T-helper 1 cell treated with Interleukin-12 subunit alpha and Interleukin-12 subunit beta and Interleukin-4 antibody, amounts not matched to agents 30 μg/mL and 1 μg/mL, for 36 hours (primary cell): ENCODE measurements at regions not wholly inside any gene's neighbourhood (a gene's known extent, or its start where the extent isn't known, plus 50 kb on each side); places are given as distances from the start of the nearest gene placed in this dataset.

Experiments
- H3K27ac Mint-ChIP-seq: one replicate; pipeline ENCODE4 v1.8.0; 2021; ENCODE audit warnings: mild to moderate bottlenecking, mixed read lengths
- H3K27me3 Mint-ChIP-seq: one replicate; pipeline ENCODE4 v1.8.0; 2021; ENCODE audit warnings: low read depth, mixed read lengths
- H3K36me3 Mint-ChIP-seq: one replicate; pipeline ENCODE4 v1.8.0; 2021; ENCODE audit warnings: low read depth, mixed read lengths
- H3K4me1 Mint-ChIP-seq: one replicate; pipeline ENCODE4 v1.8.0; 2021; ENCODE audit warnings: low read depth, mixed read lengths
- H3K4me3 Mint-ChIP-seq: one replicate; pipeline ENCODE4 v1.8.0; 2021; ENCODE audit warnings: mild to moderate bottlenecking, moderate library complexity, mixed read lengths
- H3K9me3 Mint-ChIP-seq: one replicate; pipeline ENCODE4 v1.8.0; 2021; ENCODE audit warnings: mixed read lengths

GRCh38 chrY:8151561-8151960 is 1185.7 kb upstream of the TSPY4 start:
- Mint-ChIP-seq H3K4me3 (no peak overlapping the region), H3K36me3 (no peaks in the 10 kb centered on the region), H3K27ac (no peak overlapping the region), H3K9me3 (no peaks in the 10 kb centered on the region), H3K4me1 (no peaks in the 10 kb centered on the region), H3K27me3 (no peaks in the 10 kb centered on the region)

GRCh38 chrY:8128578-8128977 is 1208.7 kb upstream of the TSPY4 start:
- H3K4me3 Mint-ChIP-seq, result no peak overlapping the region
- H3K9me3 Mint-ChIP-seq, result no peaks in the 10 kb centered on the region
- no peaks in the 10 kb centered on the region for H3K27me3 Mint-ChIP-seq
- H3K4me1 Mint-ChIP-seq, result no peaks in the 10 kb centered on the region
- no peaks in the 10 kb centered on the region for H3K36me3 Mint-ChIP-seq
- H3K27ac Mint-ChIP-seq, result no peak overlapping the region

GRCh38 chrY:8125907-8126571 is 1211.2 kb upstream of the TSPY4 start:
- H3K27ac Mint-ChIP-seq, result no peak overlapping the region
- H3K9me3 Mint-ChIP-seq, result no peaks in the 10 kb centered on the region
- H3K4me3 Mint-ChIP-seq, result no peak overlapping the region
- no peaks in the 10 kb centered on the region for H3K4me1 Mint-ChIP-seq
- H3K27me3 Mint-ChIP-seq, result no peaks in the 10 kb centered on the region
- H3K36me3 Mint-ChIP-seq, result no peaks in the 10 kb centered on the region

DNA sequence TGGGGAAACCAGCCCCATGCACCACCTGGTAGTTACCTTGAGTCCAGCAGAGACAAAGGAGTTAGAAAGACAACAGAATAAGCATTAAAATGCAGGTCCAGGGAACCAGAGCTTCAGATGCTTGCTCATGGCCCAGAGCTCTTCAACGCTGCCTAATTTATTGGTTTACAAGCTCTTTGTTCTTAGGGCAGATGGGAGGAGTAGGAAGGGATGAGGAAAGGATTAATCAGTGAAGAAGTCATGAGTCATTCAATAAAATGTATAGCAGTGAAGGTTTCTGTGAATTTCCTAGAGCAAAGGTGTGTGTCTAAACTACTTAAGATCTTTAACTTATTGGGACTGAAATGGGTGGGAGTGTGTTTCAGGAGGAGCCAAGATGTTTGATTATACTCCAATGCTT is 1210.3 kb upstream of the AMELY start:
- Mint-ChIP-seq H3K36me3 (no peaks in the 10 kb centered on the region), H3K4me1 (no peaks in the 10 kb centered on the region), H3K9me3 (no peaks in the 10 kb centered on the region), H3K27me3 (no peaks in the 10 kb centered on the region), H3K27ac (no peak overlapping the region), H3K4me3 (no peak overlapping the region)

GRCh38 chrY:8094429-8094828 is 1182.9 kb upstream of the AMELY start:
- Mint-ChIP-seq H3K27me3 (no peaks in the 10 kb centered on the region), H3K36me3 (no peaks in the 10 kb centered on the region), H3K4me3 (no peak overlapping the region), H3K27ac (no peak overlapping the region), H3K4me1 (no peaks in the 10 kb centered on the region), H3K9me3 (no peaks in the 10 kb centered on the region)

GRCh38 chrY:8092926-8093325 is 1181.4 kb upstream of the AMELY start:
- Mint-ChIP-seq H3K36me3 (no peaks in the 10 kb centered on the region), H3K4me3 (no peak overlapping the region), H3K4me1 (no peaks in the 10 kb centered on the region)

GRCh38 chrY:8085925-8086324 is 1174.4 kb upstream of the AMELY start:
- Mint-ChIP-seq H3K36me3 (no peaks in the 10 kb centered on the region), H3K27ac (no peak overlapping the region), H3K4me1 (no peaks in the 10 kb centered on the region), H3K4me3 (no peak overlapping the region), H3K27me3 (no peaks in the 10 kb centered on the region), H3K9me3 (peaks cover 3% of the 10 kb centered on the region)

More at GRCh38 chrY:8092926-8093325, 1181.4 kb upstream of the AMELY start:
- Mint-ChIP-seq H3K9me3 (no peaks in the 10 kb centered on the region), H3K27me3 (no peaks in the 10 kb centered on the region), H3K27ac (no peak overlapping the region)

DNA sequence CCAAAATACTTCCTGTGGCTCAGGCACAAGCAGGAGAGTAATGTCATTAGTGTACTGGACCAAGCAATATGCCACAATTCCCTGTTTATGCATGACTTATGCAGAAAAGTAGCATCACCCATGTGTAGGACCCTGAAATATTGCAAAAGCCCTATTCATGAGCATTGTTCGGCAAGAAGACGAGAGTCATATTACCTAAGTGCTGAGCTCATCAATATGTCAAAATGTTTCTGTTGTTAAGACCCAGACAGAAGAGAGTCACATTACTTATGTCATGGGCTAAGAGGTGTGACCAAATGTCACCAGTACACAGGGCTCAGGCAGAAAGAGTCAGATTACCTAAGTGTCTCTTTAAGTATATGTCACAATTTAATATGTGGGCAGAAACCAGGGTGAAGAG is 1172.6 kb upstream of the AMELY start:
- H3K27ac Mint-ChIP-seq, result no peak overlapping the region
- H3K4me1 Mint-ChIP-seq, result no peaks in the 10 kb centered on the region
- H3K36me3 Mint-ChIP-seq, result no peaks in the 10 kb centered on the region
- no peaks in the 10 kb centered on the region for H3K27me3 Mint-ChIP-seq
- H3K9me3 Mint-ChIP-seq, result peaks cover 4% of the 10 kb centered on the region
- no peak overlapping the region for H3K4me3 Mint-ChIP-seq

DNA sequence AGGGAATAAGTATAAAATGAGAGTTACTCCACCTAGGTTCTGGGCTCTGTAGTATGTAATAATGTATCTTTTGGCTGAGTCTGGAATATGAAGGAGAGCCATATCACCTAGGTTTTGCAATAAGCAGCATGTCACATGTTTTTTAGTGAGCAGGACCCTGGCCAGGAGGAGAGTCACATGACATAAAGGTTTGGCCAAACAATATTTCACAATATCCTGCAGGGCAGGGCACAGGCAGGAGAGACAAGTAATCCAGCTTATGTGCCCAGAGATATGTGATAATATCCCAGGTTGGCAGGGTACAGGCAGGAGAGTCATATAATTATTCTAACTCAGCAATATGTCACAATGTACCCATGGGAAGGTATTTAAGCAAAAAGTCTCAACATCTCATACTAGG is 1169.6 kb upstream of the AMELY start:
- H3K9me3 Mint-ChIP-seq, result peaks cover 4% of the 10 kb centered on the region
- no peak overlapping the region for H3K4me3 Mint-ChIP-seq
- H3K36me3 Mint-ChIP-seq, result no peaks in the 10 kb centered on the region
- H3K27me3 Mint-ChIP-seq, result no peaks in the 10 kb centered on the region
- no peak overlapping the region for H3K27ac Mint-ChIP-seq
- no peaks in the 10 kb centered on the region for H3K4me1 Mint-ChIP-seq

- Mint-ChIP-seq H3K27ac (no peak overlapping the region), H3K36me3 (no peaks in the 10 kb centered on the region), H3K4me1 (no peaks in the 10 kb centered on the region), H3K4me3 (no peak overlapping the region), H3K27me3 (no peaks in the 10 kb centered on the region), H3K9me3 (no peaks in the 10 kb centered on the region)
These were observed 1153.7 kb upstream of the AMELY start for GRCh38 chrY:8065220-8065619.

GRCh38 chrY:8064500-8064899 is 1152.9 kb upstream of the AMELY start:
- Mint-ChIP-seq H3K4me3 (no peak overlapping the region), H3K4me1 (no peaks in the 10 kb centered on the region), H3K27me3 (no peaks in the 10 kb centered on the region), H3K36me3 (no peaks in the 10 kb centered on the region), H3K27ac (no peak overlapping the region), H3K9me3 (no peaks in the 10 kb centered on the region)

GRCh38 chrY:8063973-8064372 is 1152.4 kb upstream of the AMELY start:
- H3K36me3 Mint-ChIP-seq, result no peaks in the 10 kb centered on the region
- no peak overlapping the region for H3K27ac Mint-ChIP-seq
- no peaks in the 10 kb centered on the region for H3K27me3 Mint-ChIP-seq
- H3K9me3 Mint-ChIP-seq, result no peaks in the 10 kb centered on the region
- H3K4me1 Mint-ChIP-seq, result no peaks in the 10 kb centered on the region
- no peak overlapping the region for H3K4me3 Mint-ChIP-seq

GRCh38 chrY:8058613-8059012 is 1147.1 kb upstream of the AMELY start:
- no peaks in the 10 kb centered on the region for H3K27me3 Mint-ChIP-seq
- no peaks in the 10 kb centered on the region for H3K36me3 Mint-ChIP-seq
- H3K4me3 Mint-ChIP-seq, result no peak overlapping the region
- H3K9me3 Mint-ChIP-seq, result no peaks in the 10 kb centered on the region
- no peak overlapping the region for H3K27ac Mint-ChIP-seq
- no peaks in the 10 kb centered on the region for H3K4me1 Mint-ChIP-seq

- Mint-ChIP-seq H3K27ac (no peak overlapping the region), H3K4me1 (no peaks in the 10 kb centered on the region), H3K9me3 (no peaks in the 10 kb centered on the region), H3K36me3 (no peaks in the 10 kb centered on the region), H3K4me3 (no peak overlapping the region), H3K27me3 (no peaks in the 10 kb centered on the region)
These were observed 1139.8 kb upstream of the AMELY start for GRCh38 chrY:8051340-8051739.

DNA sequence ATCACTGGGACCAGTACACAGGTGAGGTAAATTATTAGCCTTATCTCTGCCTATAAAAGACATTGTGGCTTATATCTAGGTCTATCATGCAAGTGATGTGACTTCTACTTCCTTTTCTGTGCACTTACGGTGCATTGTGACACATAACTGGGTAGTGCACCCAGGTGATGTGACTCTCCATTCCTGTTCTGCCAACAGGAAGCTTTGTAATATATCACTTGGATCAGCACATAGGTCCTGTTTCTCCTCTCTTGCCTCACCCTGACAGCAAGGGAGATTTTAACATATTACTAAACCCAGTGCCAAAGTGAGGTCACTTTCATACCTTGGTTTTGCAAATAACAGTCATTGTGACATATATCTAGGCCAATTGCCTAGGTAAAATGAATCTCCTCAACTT is 1129.7 kb upstream of the AMELY start:
- H3K36me3 Mint-ChIP-seq, result no peaks in the 10 kb centered on the region
- H3K27ac Mint-ChIP-seq, result no peak overlapping the region
- H3K9me3 Mint-ChIP-seq, result no peaks in the 10 kb centered on the region
- no peaks in the 10 kb centered on the region for H3K27me3 Mint-ChIP-seq
- no peaks in the 10 kb centered on the region for H3K4me1 Mint-ChIP-seq
- H3K4me3 Mint-ChIP-seq, result no peak overlapping the region

DNA sequence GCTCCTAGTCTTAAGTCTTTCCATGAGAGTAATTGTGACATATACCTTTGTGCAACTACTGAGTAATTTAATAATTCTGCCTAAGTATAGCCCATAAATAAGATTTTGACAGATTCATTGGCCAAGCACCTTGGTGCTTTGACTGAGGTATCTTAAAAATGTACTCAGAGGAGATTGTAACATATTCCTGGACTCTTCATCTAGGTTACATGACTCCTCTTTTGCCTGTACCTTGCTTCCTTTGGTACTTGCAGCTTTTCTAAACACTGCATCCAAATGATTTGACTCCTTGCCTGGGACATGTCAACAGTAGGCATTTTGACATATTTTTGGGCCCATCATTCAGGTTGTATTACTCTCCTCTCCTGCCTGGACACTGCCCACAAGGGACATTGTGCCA is 1125.0 kb upstream of the AMELY start:
- no peak overlapping the region for H3K4me3 Mint-ChIP-seq
- no peaks in the 10 kb centered on the region for H3K4me1 Mint-ChIP-seq
- H3K9me3 Mint-ChIP-seq, result no peaks in the 10 kb centered on the region
- no peak overlapping the region for H3K27ac Mint-ChIP-seq
- no peaks in the 10 kb centered on the region for H3K27me3 Mint-ChIP-seq
- H3K36me3 Mint-ChIP-seq, result no peaks in the 10 kb centered on the region
